H1 (cell line): ENCODE measurements at regions not wholly inside any gene's neighbourhood (a gene's known extent, or its start where the extent isn't known, plus 50 kb on each side); places are given as distances from the start of the nearest gene placed in this dataset.
A peak's percentile ranks its signal among the peaks of the same experiment; 100 is the strongest.

ENCODE experiments used
- CTCF ChIA-PET: fragments of 300-600 bp; sonication (Branson Sonifier 250); formaldehyde crosslinking; loops from one replicate; lab custom pipeline; 2021; ENCODE audit not compliant: partially characterized antibody; lab: Charles Lee
- POLR2A ChIA-PET: fragments of 300-600 bp; sonication (Branson Sonifier 250); formaldehyde crosslinking; loops from one replicate; lab custom pipeline; 2021; ENCODE audit warnings: inconsistent platforms; ENCODE audit not compliant: partially characterized antibody; lab: Charles Lee
- DNase-seq, 2 experiments: peaks; one replicate each; pipeline versions ENCODE4 v3.0.0 to v3.0.0-alpha.2; 2010 to 2022; ENCODE audit warnings: low spot score in 2 of 2, low read depth in 1 of 2, mixed read lengths in 1 of 2
- FAIRE-seq: peaks from 2 replicates; lab custom pipeline; 2011; peaks lifted over from hg19 to GRCh38; lab: Jason Lieb, UNC
- H2AFZ ChIP-seq: 2 replicates; pipeline ENCODE4 v1.8.1; 2012; ENCODE audit warnings: low read length, inconsistent platforms
- H2AK5ac ChIP-seq: 2 replicates; pipeline ENCODE4 v1.6.1; 2013; ENCODE audit warnings: low read depth, low read length
- H2BK120ac ChIP-seq: replicated peaks from 2 replicates; pipeline ENCODE3; 2013; ENCODE audit warnings: low read depth, low read length, inconsistent platforms
- H2BK12ac ChIP-seq: 2 replicates; pipeline ENCODE4 v1.6.1; 2013; ENCODE audit warnings: low read depth, low read length
- H2BK15ac ChIP-seq: 2 replicates; pipeline ENCODE4 v1.6.1; 2013; ENCODE audit warnings: low read length
- H2BK20ac ChIP-seq: 2 replicates; pipeline ENCODE4 v1.6.1; 2013; ENCODE audit warnings: low read length
- H2BK5ac ChIP-seq: 2 replicates; pipeline ENCODE4 v1.6.1; 2013; ENCODE audit warnings: low read depth, low read length
- H3K14ac ChIP-seq: 2 replicates; pipeline ENCODE4 v1.6.1; 2013; ENCODE audit warnings: inconsistent platforms; ENCODE audit not compliant: insufficient read length
- H3K18ac ChIP-seq: 2 replicates; pipeline ENCODE4 v1.6.1; 2013; ENCODE audit warnings: low read length; ENCODE audit errors: extremely low read depth
- H3K23ac ChIP-seq: 2 replicates; pipeline ENCODE4 v1.6.1; 2013; ENCODE audit warnings: inconsistent platforms; ENCODE audit not compliant: insufficient read length
- H3K23me2 ChIP-seq: 2 replicates; pipeline ENCODE4 v1.6.1; 2013; ENCODE audit warnings: low read depth, low read length
- H3K27ac ChIP-seq: 2 replicates; pipeline ENCODE4 v1.6.1; 2011; ENCODE audit warnings: low read depth, low read length, inconsistent platforms
- H3K27me3 ChIP-seq, 4 experiments: replicated peaks in 1 of 4; 1 replicate in 1 of 4; 2 replicates in 3 of 4; pipeline versions ENCODE4 v1.6.1 to v1.8.1; 2011 to 2013; ENCODE audit warnings: low read length in 3 of 4, mild to moderate bottlenecking in 3 of 4, inconsistent platforms in 2 of 4, mixed read lengths in 2 of 4, moderate library complexity in 1 of 4; ENCODE audit not compliant: control insufficient read depth in 3 of 4, insufficient read depth in 3 of 4; ENCODE audit errors: extremely low read depth in 1 of 4
- H3K36me3 ChIP-seq, 4 experiments: 2 replicates each; pipeline versions ENCODE4 v1.6.1 to v1.8.1; 2011 to 2013; ENCODE audit warnings: mild to moderate bottlenecking in 4 of 4, low read length in 3 of 4, moderate library complexity in 2 of 4, control low read depth in 1 of 4, inconsistent platforms in 1 of 4; ENCODE audit not compliant: insufficient read depth in 4 of 4, control insufficient read depth in 2 of 4
- H3K4ac ChIP-seq: replicated peaks from 2 replicates; pipeline ENCODE3; 2013; ENCODE audit warnings: low read length, low read depth, mixed read lengths, inconsistent platforms; ENCODE audit not compliant: insufficient read length
- H3K4me1 ChIP-seq, 4 experiments: replicated peaks in 1 of 4; 1 replicate in 1 of 4; 2 replicates in 3 of 4; pipeline versions ENCODE4 v1.6.1 to v1.8.1; 2011 to 2013; ENCODE audit warnings: low read length in 3 of 4, inconsistent platforms in 2 of 4, mixed read lengths in 1 of 4; ENCODE audit not compliant: insufficient read depth in 4 of 4, control insufficient read depth in 3 of 4
- H3K4me2 ChIP-seq, 2 experiments: 2 replicates each; pipeline versions ENCODE4 v1.6.1 to v1.8.1; 2011 to 2013; ENCODE audit warnings: low read depth in 2 of 2, low read length in 2 of 2, control low read depth in 1 of 2, inconsistent platforms in 1 of 2, mild to moderate bottlenecking in 1 of 2; ENCODE audit not compliant: insufficient read depth in 1 of 2
- H3K4me3 ChIP-seq, 4 experiments: fragments of 200-600, 300-600 bp in 1 of 4; sonication (generic), shearing (Covaris generic), sonication (Bioruptor Twin) in 1 of 4; 2 replicates each; pipeline versions ENCODE4 v1.5.1 to v1.8.1; 2011 to 2016; ENCODE audit warnings: low read length in 4 of 4, low read depth in 3 of 4, control low read depth in 2 of 4, inconsistent platforms in 2 of 4, mild to moderate bottlenecking in 2 of 4, mixed read lengths in 1 of 4, moderate library complexity in 1 of 4; ENCODE audit not compliant: insufficient read depth in 2 of 4; ENCODE audit errors: extremely low read depth in 1 of 4
- H3K56ac ChIP-seq: replicated peaks from 2 replicates; pipeline ENCODE3; 2013; ENCODE audit warnings: low read depth, mild to moderate bottlenecking, mixed read lengths, low read length, inconsistent platforms; ENCODE audit not compliant: insufficient read length
- H3K79me1 ChIP-seq: 2 replicates; pipeline ENCODE4 v1.6.1; 2013; ENCODE audit warnings: low read depth, low read length, control low read depth
- H3K79me2 ChIP-seq, 2 experiments: 2 replicates each; pipeline versions ENCODE4 v1.6.1 to v1.8.1; 2012 to 2013; ENCODE audit warnings: low read length in 2 of 2, mild to moderate bottlenecking in 2 of 2, inconsistent platforms in 1 of 2; ENCODE audit not compliant: insufficient read depth in 2 of 2, control insufficient read depth in 1 of 2
- H3K9ac ChIP-seq, 4 experiments: replicated peaks in 1 of 4; 1 replicate in 1 of 4; 2 replicates in 3 of 4; pipeline versions ENCODE4 v1.6.1 to v1.8.1; 2011 to 2013; ENCODE audit warnings: low read depth in 3 of 4, low read length in 3 of 4, control low read depth in 2 of 4, mild to moderate bottlenecking in 2 of 4, moderate library complexity in 2 of 4, inconsistent platforms in 1 of 4; ENCODE audit errors: extremely low read depth in 1 of 4
- H3K9me3 ChIP-seq, 2 experiments: 2 replicates each; pipeline versions ENCODE4 v1.6.1 to v1.8.1; 2012 to 2013; ENCODE audit warnings: mild to moderate bottlenecking in 2 of 2, moderate library complexity in 2 of 2, control low read depth in 1 of 2, inconsistent platforms in 1 of 2, low read depth in 1 of 2, low read length in 1 of 2, mixed read lengths in 1 of 2; ENCODE audit not compliant: insufficient read depth in 2 of 2
- H4K20me1 ChIP-seq, 2 experiments: replicated peaks in 1 of 2; 2 replicates each; pipeline versions ENCODE3 to v1.8.1; 2011 to 2013; ENCODE audit warnings: inconsistent platforms in 2 of 2, low read length in 2 of 2, mild to moderate bottlenecking in 1 of 2; ENCODE audit not compliant: insufficient read depth in 2 of 2, control insufficient read depth in 1 of 2
- H4K5ac ChIP-seq: 2 replicates; pipeline ENCODE4 v1.6.1; 2013; ENCODE audit warnings: low read length, low read depth, mixed read lengths, inconsistent platforms; ENCODE audit not compliant: insufficient read length
- H4K8ac ChIP-seq: 2 replicates; pipeline ENCODE4 v1.8.0; 2013; ENCODE audit warnings: mild to moderate bottlenecking, moderate library complexity, low read length, inconsistent platforms; ENCODE audit not compliant: insufficient read depth; ENCODE audit errors: extremely low read depth
- H4K91ac ChIP-seq: replicated peaks from 2 replicates; pipeline ENCODE3; 2013; ENCODE audit warnings: low read length, mixed read lengths, inconsistent platforms; ENCODE audit not compliant: insufficient read length
- CBX5 ChIP-seq: fragments of 300-800, 300-1000 bp; sonication (generic); IDR thresholded peaks from 2 replicates; pipeline ENCODE4 v1.7.1; 2016; ENCODE audit warnings: antibody characterized with exemption, low read length, low read depth
- CREB1 ChIP-seq: IDR thresholded peaks from 2 replicates; pipeline ENCODE4 v1.6.1; 2012; ENCODE audit warnings: inconsistent platforms
- HDAC2 ChIP-seq, 2 experiments: fragments of 300-600 bp in 1 of 2; sonication (generic) in 1 of 2; IDR thresholded peaks; 2 replicates each; pipeline ENCODE4 v1.6.1; 2011 to 2012; ENCODE audit warnings: low read depth in 2 of 2, low read length in 2 of 2, mild to moderate bottlenecking in 2 of 2, moderate library complexity in 2 of 2, borderline replicate concordance in 1 of 2, inconsistent platforms in 1 of 2
- KDM5A ChIP-seq: fragments of 200-600 bp; IDR thresholded peaks from 2 replicates; pipeline ENCODE4 v1.7.1; 2012; ENCODE audit warnings: mild to moderate bottlenecking, low read length, inconsistent platforms, mixed read lengths
- NANOG ChIP-seq: IDR thresholded peaks from 2 replicates; pipeline ENCODE4 v1.6.1; 2011; ENCODE audit warnings: low read length, low read depth, mild to moderate bottlenecking, inconsistent platforms; ENCODE audit not compliant: insufficient read depth, poor library complexity, severe bottlenecking
- PHF8 ChIP-seq: fragments of 200-600 bp; sonication (generic); conservative IDR thresholded peaks from 2 replicates; pipeline ENCODE4 v1.7.1; 2012; ENCODE audit warnings: low read depth, mild to moderate bottlenecking, inconsistent platforms, low read length, moderate library complexity
- POLR2AphosphoS5 ChIP-seq: IDR thresholded peaks from 2 replicates; pipeline ENCODE4 v1.6.1; 2011; ENCODE audit warnings: low read depth, low read length
- RAD21 ChIP-seq, 2 experiments: IDR thresholded peaks in 1 of 2; conservative IDR thresholded peaks in 1 of 2; 2 replicates each; pipeline ENCODE4 v1.6.1; 2011; ENCODE audit warnings: low read depth in 2 of 2, low read length in 2 of 2, improper control_type of control experiment in 1 of 2, inconsistent platforms in 1 of 2, mild to moderate bottlenecking in 1 of 2, moderate library complexity in 1 of 2
- TAF7 ChIP-seq: optimal IDR thresholded peaks from 2 replicates; pipeline ENCODE3; 2011; ENCODE audit warnings: low read depth, mild to moderate bottlenecking, inconsistent platforms, low read length, moderate library complexity, borderline replicate concordance
- TEAD4 ChIP-seq: IDR thresholded peaks from 2 replicates; pipeline ENCODE4 v1.6.1; 2012; ENCODE audit warnings: low read depth, low read length, inconsistent platforms, mixed read lengths
- YY1 ChIP-seq: IDR thresholded peaks from 2 replicates; pipeline ENCODE4 v1.6.1; 2011; ENCODE audit warnings: low read depth, mild to moderate bottlenecking, low read length
- WGBS, 2 experiments: shearing (Covaris generic) in 1 of 2; methylation state at CpG; one replicate each; pipeline versions ENCODE4 v1.1.6 to v1.1.7; 2013 to 2015; ENCODE audit warnings: low lambda C conversion rate in 2 of 2, mixed read lengths in 2 of 2, inconsistent platforms in 1 of 2, low coverage in 1 of 2, missing lambda C conversion rate in 1 of 2; ENCODE audit not compliant: insufficient replicate concordance in 2 of 2, insufficient coverage in 1 of 2, insufficient read length in 1 of 2; ENCODE audit errors: extremely low coverage in 1 of 2, missing lambda C conversion rate in 1 of 2; 5-methylcytosine and 5-hydroxymethylcytosine counted together
- TF ChIP-seq, protein P1 (sequence below): IDR thresholded peaks from 2 replicates; pipeline ENCODE4 v1.6.1; 2012; ENCODE audit warnings: inconsistent platforms
- TF ChIP-seq, protein P2 (sequence below): IDR thresholded peaks from 2 replicates; pipeline ENCODE4 v1.6.1; 2011; ENCODE audit warnings: low read length, improper control_type of control experiment

GRCh38 chr5:158212917-158213316 is 354.0 kb upstream of the CLINT1 start:
- H3K4ac ChIP-seq = no peak overlapping the region
- no peak overlapping the region for H3K4me3 ChIP-seq
- H3K9me3 ChIP-seq = no peaks in the 10 kb centered on the region
- peak; percentile 69 for FAIRE-seq
- H3K9ac ChIP-seq = no peak overlapping the region
- H3K27me3 ChIP-seq = no peaks in the 10 kb centered on the region
- H2AK5ac ChIP-seq = no peak overlapping the region
- DNase-seq = no peak
- WGBS, 2 experiments = 73% methylated on average over 3 of the region's 3 CpGs; no CpG with 5 or more reads in 1 of the 2 experiments
- no peak overlapping the region for H3K23ac ChIP-seq
- H3K4me2 ChIP-seq = no peak overlapping the region
- no peak overlapping the region for H3K18ac ChIP-seq
- no peaks in the 10 kb centered on the region for H3K23me2 ChIP-seq
- H4K20me1 ChIP-seq = no peaks in the 10 kb centered on the region
- no peak overlapping the region for H2BK12ac ChIP-seq
- no peak overlapping the region for H4K91ac ChIP-seq
- H3K27ac ChIP-seq = no peak overlapping the region
- H2BK120ac ChIP-seq = no peak overlapping the region
- no peak overlapping the region for H2BK20ac ChIP-seq
- peak overlapping the region; percentile 83 for H2AFZ ChIP-seq
- H3K79me2 ChIP-seq = no peaks in the 10 kb centered on the region
- ChIA-PET CTCF (no interaction called here), POLR2A (no interaction called here)
- no peak overlapping the region for H3K14ac ChIP-seq
- no peak overlapping the region for H3K56ac ChIP-seq
- no peak overlapping the region for H2BK15ac ChIP-seq
- no peaks in the 10 kb centered on the region for H3K79me1 ChIP-seq
- no peak overlapping the region for H4K5ac ChIP-seq
- peaks cover 0 to under 1% (median 0%) of the 10 kb centered on the region in 4 experiments; a peak in 1 of 7 replicates for H3K4me1 ChIP-seq
- no peaks in the 10 kb centered on the region for H3K36me3 ChIP-seq
- no peak overlapping the region for H4K8ac ChIP-seq
- no peak overlapping the region for H2BK5ac ChIP-seq
- TF ChIP-seq RAD21 (IDR thresholded peaks at IDR 0.05 in 1 of 2, conservative IDR thresholded peaks at IDR 0.05 in 1 of 2; ENCODE audit: low read depth in 2 of 2, low read length in 2 of 2) (no peak), YY1 (0 out of 2 replicates have a peak, but pooled peaks have one; percentile 47), TAF7 (no peak), CBX5 (no peak), POLR2AphosphoS5 (no peak), TEAD4 (peak; percentile 52; the same call in 1 of the 2 replicates), HDAC2 (IDR thresholded peaks at IDR 0.05; ENCODE audit: borderline replicate concordance in 1 of 2, low read depth in 2 of 2, low read length in 2 of 2) (no peak), PHF8 (no peak), CREB1 (no peak), NANOG (no peak), KDM5A (no peak)
- TF ChIP-seq, protein P1, sequence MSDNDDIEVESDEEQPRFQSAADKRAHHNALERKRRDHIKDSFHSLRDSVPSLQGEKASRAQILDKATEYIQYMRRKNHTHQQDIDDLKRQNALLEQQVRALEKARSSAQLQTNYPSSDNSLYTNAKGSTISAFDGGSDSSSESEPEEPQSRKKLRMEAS = no peak
- TF ChIP-seq, protein P2, sequence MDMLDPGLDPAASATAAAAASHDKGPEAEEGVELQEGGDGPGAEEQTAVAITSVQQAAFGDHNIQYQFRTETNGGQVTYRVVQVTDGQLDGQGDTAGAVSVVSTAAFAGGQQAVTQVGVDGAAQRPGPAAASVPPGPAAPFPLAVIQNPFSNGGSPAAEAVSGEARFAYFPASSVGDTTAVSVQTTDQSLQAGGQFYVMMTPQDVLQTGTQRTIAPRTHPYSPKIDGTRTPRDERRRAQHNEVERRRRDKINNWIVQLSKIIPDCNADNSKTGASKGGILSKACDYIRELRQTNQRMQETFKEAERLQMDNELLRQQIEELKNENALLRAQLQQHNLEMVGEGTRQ = peak; percentile 89
